Hematopoietic multipotent progenitor cell (in vitro differentiated cells): ENCODE measurements at regions not wholly inside any gene's neighbourhood (a gene's known extent, or its start where the extent isn't known, plus 50 kb on each side); places are given as distances from the start of the nearest gene placed in this dataset.
A peak's percentile ranks its signal among the peaks of the same experiment; 100 is the strongest.
"Not testable (repeated sequence)": the region's sequence is repeated elsewhere in the genome, so short reads cannot be mapped to it uniquely, and the experiment has no call there.

Experiments
- DNase-seq, 3 donors: peaks; one replicate each; pipeline ENCODE4 v3.0.0-alpha.2; 2011 to 2015; ENCODE audit warnings: low read depth in 2 of 3, low spot score in 2 of 3

GRCh38 chr14:105635560-105635959 lies 109.2 kb downstream of the TMEM121 start:
- DNase-seq: no peak

GRCh38 chr14:105636021-105636420 lies 109.6 kb downstream of the TMEM121 start:
- DNase-seq: not testable (repeated sequence)

- no peak for DNase-seq
Observed at GRCh38 chr14:105636935-105637334, 110.6 kb downstream of the TMEM121 start.

- DNase-seq: not testable (repeated sequence)
Observed at GRCh38 chr14:105637345-105637744, 111.0 kb downstream of the TMEM121 start.

- DNase-seq: not testable (repeated sequence)
Observed at GRCh38 chr14:105639969-105640931, 113.9 kb downstream of the TMEM121 start.

GRCh38 chr14:105641075-105641937 lies 114.9 kb downstream of the TMEM121 start:
- DNase-seq: no peak

GRCh38 chr14:105641951-105642350 lies 115.6 kb downstream of the TMEM121 start:
- DNase-seq: not testable (repeated sequence)

- not testable (repeated sequence) for DNase-seq
Observed at GRCh38 chr14:105642486-105642885, 116.1 kb downstream of the TMEM121 start.

- not testable (repeated sequence) for DNase-seq
Observed at GRCh38 chr14:105643406-105644052, 117.1 kb downstream of the TMEM121 start.

GRCh38 chr14:105644053-105644435 lies 117.7 kb downstream of the TMEM121 start:
- DNase-seq: not testable (repeated sequence)

GRCh38 chr14:105644457-105644856 lies 118.1 kb downstream of the TMEM121 start:
- DNase-seq: not testable (repeated sequence)

- DNase-seq: not testable (repeated sequence)
Observed at GRCh38 chr14:105644891-105645290, 118.5 kb downstream of the TMEM121 start.

GRCh38 chr14:105645389-105645788 lies 119.0 kb downstream of the TMEM121 start:
- DNase-seq: not testable (repeated sequence)

- no peak for DNase-seq
Observed at GRCh38 chr14:105646175-105646574, 119.8 kb downstream of the TMEM121 start.

GRCh38 chr14:105646711-105647281 lies 120.4 kb downstream of the TMEM121 start:
- not testable (repeated sequence) for DNase-seq

- DNase-seq: not testable (repeated sequence)
Observed at GRCh38 chr14:105647426-105647783, 121.0 kb downstream of the TMEM121 start.

- peak in 1 of 3 donors; percentile 18 for DNase-seq
Observed at GRCh38 chr14:105647784-105648608, 121.6 kb downstream of the TMEM121 start.

- not testable (repeated sequence) for DNase-seq
Observed at GRCh38 chr14:105648609-105649535, 122.5 kb downstream of the TMEM121 start.
